ENCODE measurements at regions not wholly inside any gene's neighbourhood (a gene's known extent, or its start where the extent isn't known, plus 50 kb on each side); places are given as distances from the start of the nearest gene placed in this dataset.

- no peak for TF ChIP-seq POLR2A (IDR thresholded peaks at IDR 0.05)
- TF ChIP-seq, protein P1, sequence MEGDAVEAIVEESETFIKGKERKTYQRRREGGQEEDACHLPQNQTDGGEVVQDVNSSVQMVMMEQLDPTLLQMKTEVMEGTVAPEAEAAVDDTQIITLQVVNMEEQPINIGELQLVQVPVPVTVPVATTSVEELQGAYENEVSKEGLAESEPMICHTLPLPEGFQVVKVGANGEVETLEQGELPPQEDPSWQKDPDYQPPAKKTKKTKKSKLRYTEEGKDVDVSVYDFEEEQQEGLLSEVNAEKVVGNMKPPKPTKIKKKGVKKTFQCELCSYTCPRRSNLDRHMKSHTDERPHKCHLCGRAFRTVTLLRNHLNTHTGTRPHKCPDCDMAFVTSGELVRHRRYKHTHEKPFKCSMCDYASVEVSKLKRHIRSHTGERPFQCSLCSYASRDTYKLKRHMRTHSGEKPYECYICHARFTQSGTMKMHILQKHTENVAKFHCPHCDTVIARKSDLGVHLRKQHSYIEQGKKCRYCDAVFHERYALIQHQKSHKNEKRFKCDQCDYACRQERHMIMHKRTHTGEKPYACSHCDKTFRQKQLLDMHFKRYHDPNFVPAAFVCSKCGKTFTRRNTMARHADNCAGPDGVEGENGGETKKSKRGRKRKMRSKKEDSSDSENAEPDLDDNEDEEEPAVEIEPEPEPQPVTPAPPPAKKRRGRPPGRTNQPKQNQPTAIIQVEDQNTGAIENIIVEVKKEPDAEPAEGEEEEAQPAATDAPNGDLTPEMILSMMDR (IDR thresholded peaks at IDR 0.05) = no peak
These were observed 70.6 kb downstream of the FSCB start for GRCh38 chr14:44436458-44436857.
